ENCODE measurements at regions not wholly inside any gene's neighbourhood (a gene's known extent, or its start where the extent isn't known, plus 50 kb on each side); places are given as distances from the start of the nearest gene placed in this dataset.
"Not testable (repeated sequence)": the region's sequence is repeated elsewhere in the genome, so short reads cannot be mapped to it uniquely, and the experiment has no call there.

DNA sequence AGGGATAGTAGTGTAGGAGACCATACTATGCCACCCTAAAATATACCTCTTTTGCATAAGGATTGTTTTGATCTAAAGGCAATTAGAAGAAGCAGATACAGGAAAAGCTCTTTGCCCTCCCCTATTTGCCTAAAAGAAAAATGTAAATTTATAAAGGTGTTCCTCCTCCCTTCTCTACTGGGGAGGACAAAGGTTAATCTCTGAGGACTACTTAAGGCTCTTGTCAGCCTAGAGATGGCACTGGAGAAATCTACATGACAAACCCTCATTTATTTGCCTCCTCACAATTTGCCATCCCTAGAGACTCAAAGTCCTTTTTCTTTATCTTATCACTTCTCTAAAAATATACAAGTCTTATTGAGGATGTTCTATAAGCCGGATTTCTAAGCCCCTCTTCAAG, 1021.8 kb downstream of the STPG2 start:
- no peaks in the 10 kb centered on the region for H3K27me3 ChIP-seq (ENCODE audit: insufficient read depth, low read length)
- H3K9me3 ChIP-seq (ENCODE audit: control insufficient read depth in 1 of 2, low read length in 2 of 2) = no peaks in the 10 kb centered on the region
- no peak overlapping the region for H3K27ac ChIP-seq (ENCODE audit: low read depth, low read length)
- Mint-ChIP-seq H3K9me3 (peaks cover 0 to 16% (median 5%) of the 10 kb centered on the region in 8 donors), H3K4me3 (no peak overlapping the region), H3K27ac (no peak overlapping the region), H3K36me3 (no peaks in the 10 kb centered on the region), H3K4me1 (no peaks in the 10 kb centered on the region), H3K27me3 (no peaks in the 10 kb centered on the region)
- no peaks in the 10 kb centered on the region for H3K4me1 ChIP-seq (ENCODE audit: insufficient read depth, low read length)
- intact Hi-C loops (cut with micrococcal nuclease) = no loop called here
- DNase-seq = no peak
- ChIA-PET CTCF (ENCODE audit: partially characterized antibody) (no interaction called here), POLR2A (ENCODE audit: partially characterized antibody) (no interaction called here)
- no peak overlapping the region for H3K4me3 ChIP-seq (ENCODE audit: low read length in 2 of 2)
- no peaks in the 10 kb centered on the region for H3K36me3 ChIP-seq (ENCODE audit: insufficient read depth, low read length)

- Histone ChIP-seq H3K27me3 (ENCODE audit: insufficient read depth, low read length) (no peaks in the 10 kb centered on the region), H3K4me3 (ENCODE audit: low read length in 2 of 2) (no peak overlapping the region), H3K9me3 (ENCODE audit: control insufficient read depth in 1 of 2, low read length in 2 of 2) (no peaks in the 10 kb centered on the region), H3K27ac (ENCODE audit: low read depth, low read length) (no peak overlapping the region), H3K36me3 (ENCODE audit: insufficient read depth, low read length) (no peaks in the 10 kb centered on the region), H3K4me1 (ENCODE audit: insufficient read depth, low read length) (no peaks in the 10 kb centered on the region)
- Mint-ChIP-seq H3K4me3 (no peak overlapping the region), H3K9me3 (peaks cover 0 to 14% (median 4%) of the 10 kb centered on the region in 8 donors), H3K4me1 (no peaks in the 10 kb centered on the region), H3K27ac (no peak overlapping the region), H3K36me3 (no peaks in the 10 kb centered on the region), H3K27me3 (no peaks in the 10 kb centered on the region)
- DNase-seq = no peak
- POLR2A ChIA-PET (ENCODE audit: partially characterized antibody) = no interaction called here
- CTCF ChIA-PET (ENCODE audit: partially characterized antibody) = no interaction called here
- intact Hi-C loops (cut with micrococcal nuclease) = no loop called here
These were observed 1019.7 kb downstream of the STPG2 start for GRCh38 chr4:97123573-97123972.

GRCh38 chr4:97132435-97132834, 1010.8 kb downstream of the STPG2 start:
- intact Hi-C loops (cut with micrococcal nuclease) = no loop called here

DNA sequence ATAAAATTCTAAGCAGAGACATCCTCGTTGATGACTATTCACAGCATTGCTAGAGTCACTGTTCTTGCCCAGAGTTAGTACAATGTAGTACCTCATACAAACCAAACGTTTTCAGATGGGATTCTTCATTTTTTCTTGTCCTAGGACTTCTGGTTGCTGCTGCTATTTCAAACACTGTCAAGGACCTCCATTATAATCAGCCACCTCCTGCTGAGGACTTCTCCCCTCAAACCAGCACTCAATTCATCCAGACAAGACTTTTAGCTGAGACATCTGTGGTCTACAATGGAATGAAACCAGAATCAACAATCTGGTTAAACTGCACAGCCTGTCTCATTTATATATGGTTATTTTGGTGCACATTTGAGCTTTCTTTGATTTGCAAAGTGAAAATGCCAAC, 1008.8 kb downstream of the STPG2 start:
- no peak overlapping the region for H3K27ac Mint-ChIP-seq
- no peaks in the 10 kb centered on the region for H3K4me1 Mint-ChIP-seq
- H3K4me1 ChIP-seq (ENCODE audit: insufficient read depth, low read length) = no peaks in the 10 kb centered on the region
- CTCF ChIA-PET (ENCODE audit: partially characterized antibody) = no interaction called here
- no peak overlapping the region for H3K27ac ChIP-seq (ENCODE audit: low read depth, low read length)
- no peak overlapping the region for H3K4me3 ChIP-seq (ENCODE audit: low read length in 2 of 2)
- no peaks in the 10 kb centered on the region for H3K27me3 Mint-ChIP-seq
- peaks cover 4 to 11% (median 7%) of the 10 kb centered on the region in 8 donors for H3K9me3 Mint-ChIP-seq
- no peaks in the 10 kb centered on the region for H3K36me3 Mint-ChIP-seq
- no peaks in the 10 kb centered on the region for H3K27me3 ChIP-seq (ENCODE audit: insufficient read depth, low read length)
- no peak overlapping the region for H3K4me3 Mint-ChIP-seq
- H3K9me3 ChIP-seq (ENCODE audit: control insufficient read depth in 1 of 2, low read length in 2 of 2) = no peaks in the 10 kb centered on the region
- intact Hi-C loops (cut with micrococcal nuclease) = no loop called here
- H3K36me3 ChIP-seq (ENCODE audit: insufficient read depth, low read length) = no peaks in the 10 kb centered on the region
- DNase-seq = no peak
- POLR2A ChIA-PET (ENCODE audit: partially characterized antibody) = no interaction called here

More at GRCh38 chr4:97132435-97132834, 1010.8 kb downstream of the STPG2 start:
- Histone ChIP-seq H3K36me3 (ENCODE audit: insufficient read depth, low read length) (no peaks in the 10 kb centered on the region), H3K4me1 (ENCODE audit: insufficient read depth, low read length) (no peaks in the 10 kb centered on the region), H3K4me3 (ENCODE audit: low read length in 2 of 2) (no peak overlapping the region), H3K27ac (ENCODE audit: low read depth, low read length) (no peak overlapping the region), H3K9me3 (ENCODE audit: control insufficient read depth in 1 of 2, low read length in 2 of 2) (no peaks in the 10 kb centered on the region), H3K27me3 (ENCODE audit: insufficient read depth, low read length) (no peaks in the 10 kb centered on the region)
- no peaks in the 10 kb centered on the region for H3K4me1 Mint-ChIP-seq
- H3K36me3 Mint-ChIP-seq = no peaks in the 10 kb centered on the region
- peaks cover 0 to 4% (median 2%) of the 10 kb centered on the region in 8 donors for H3K9me3 Mint-ChIP-seq
- no peak overlapping the region for H3K27ac Mint-ChIP-seq
- H3K27me3 Mint-ChIP-seq = no peaks in the 10 kb centered on the region
- no peak overlapping the region for H3K4me3 Mint-ChIP-seq
- no peak for DNase-seq
- POLR2A ChIA-PET (ENCODE audit: partially characterized antibody) = no interaction called here
- CTCF ChIA-PET (ENCODE audit: partially characterized antibody) = no interaction called here

- POLR2A ChIA-PET (ENCODE audit: partially characterized antibody) = no interaction called here
- no peaks in the 10 kb centered on the region for H3K27me3 Mint-ChIP-seq
- CTCF ChIA-PET (ENCODE audit: partially characterized antibody) = no interaction called here
These were observed 1003.5 kb downstream of the STPG2 start for GRCh38 chr4:97139791-97140190.

GRCh38 chr4:97140545-97140944, 1002.7 kb downstream of the STPG2 start:
- Mint-ChIP-seq H3K9me3 (peaks cover 4 to 12% (median 10%) of the 10 kb centered on the region in 8 donors), H3K4me1 (no peaks in the 10 kb centered on the region), H3K27ac (no peak overlapping the region), H3K4me3 (no peak overlapping the region), H3K36me3 (no peaks in the 10 kb centered on the region), H3K27me3 (no peaks in the 10 kb centered on the region)
- Histone ChIP-seq H3K36me3 (ENCODE audit: insufficient read depth, low read length) (no peaks in the 10 kb centered on the region), H3K4me1 (ENCODE audit: insufficient read depth, low read length) (no peaks in the 10 kb centered on the region), H3K4me3 (ENCODE audit: low read length in 2 of 2) (no peak overlapping the region), H3K27me3 (ENCODE audit: insufficient read depth, low read length) (no peaks in the 10 kb centered on the region), H3K9me3 (ENCODE audit: control insufficient read depth in 1 of 2, low read length in 2 of 2) (no peaks in the 10 kb centered on the region), H3K27ac (ENCODE audit: low read depth, low read length) (no peak overlapping the region)
- intact Hi-C loops (cut with micrococcal nuclease) = no loop called here
- CTCF ChIA-PET (ENCODE audit: partially characterized antibody) = no interaction called here
- no peak for DNase-seq
- POLR2A ChIA-PET (ENCODE audit: partially characterized antibody) = no interaction called here

More at GRCh38 chr4:97139791-97140190, 1003.5 kb downstream of the STPG2 start:
- Mint-ChIP-seq H3K4me1 (no peaks in the 10 kb centered on the region), H3K9me3 (peaks cover 4 to 12% (median 10%) of the 10 kb centered on the region in 8 donors), H3K27ac (no peak overlapping the region), H3K4me3 (peak overlapping the region in 1 of 8 donors; percentile 2), H3K36me3 (no peaks in the 10 kb centered on the region)
- no peaks in the 10 kb centered on the region for H3K9me3 ChIP-seq (ENCODE audit: control insufficient read depth in 1 of 2, low read length in 2 of 2)
- H3K4me1 ChIP-seq (ENCODE audit: insufficient read depth, low read length) = no peaks in the 10 kb centered on the region
- H3K27ac ChIP-seq (ENCODE audit: low read depth, low read length) = no peak overlapping the region
- intact Hi-C loops (cut with micrococcal nuclease) = no loop called here
- DNase-seq = no peak
- H3K4me3 ChIP-seq (ENCODE audit: low read length in 2 of 2) = no peak overlapping the region
- no peaks in the 10 kb centered on the region for H3K36me3 ChIP-seq (ENCODE audit: insufficient read depth, low read length)
- no peaks in the 10 kb centered on the region for H3K27me3 ChIP-seq (ENCODE audit: insufficient read depth, low read length)

GRCh38 chr4:97141332-97141731, 1001.9 kb downstream of the STPG2 start:
- H3K4me1 Mint-ChIP-seq; H3K4me3 ChIP-seq (ENCODE audit: low read length in 2 of 2); H3K27ac Mint-ChIP-seq; H3K4me1 ChIP-seq (ENCODE audit: insufficient read depth, low read length); POLR2A ChIA-PET (ENCODE audit: partially characterized antibody); H3K4me3 Mint-ChIP-seq; intact Hi-C loops (cut with micrococcal nuclease); H3K27me3 ChIP-seq (ENCODE audit: insufficient read depth, low read length); H3K36me3 ChIP-seq (ENCODE audit: insufficient read depth, low read length); H3K36me3 Mint-ChIP-seq; DNase-seq; CTCF ChIA-PET (ENCODE audit: partially characterized antibody); H3K9me3 ChIP-seq (ENCODE audit: control insufficient read depth in 1 of 2, low read length in 2 of 2); H3K27ac ChIP-seq (ENCODE audit: low read depth, low read length); H3K27me3 Mint-ChIP-seq: not testable (repeated sequence)
- H3K9me3 Mint-ChIP-seq = peaks cover 4 to 12% (median 10%) of the 10 kb centered on the region in 8 donors

DNA sequence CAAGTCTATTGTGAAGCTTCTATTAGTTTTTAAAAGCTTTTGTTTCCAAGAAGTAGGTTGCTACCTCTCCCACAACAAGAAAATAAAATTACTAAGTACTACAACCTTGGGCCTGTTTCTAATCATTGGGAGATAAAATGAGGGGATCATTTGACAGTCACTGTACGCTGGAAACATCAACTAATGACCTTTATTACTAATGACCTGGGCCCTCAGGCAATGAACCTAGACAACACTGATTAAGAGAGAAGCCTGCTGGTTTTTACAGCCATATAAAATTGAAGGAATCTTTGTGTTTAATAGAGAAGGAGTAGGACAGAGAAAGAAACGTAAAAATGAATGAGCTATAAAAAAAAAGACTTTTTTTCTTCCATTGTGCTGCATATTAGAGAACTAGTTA, 1000.9 kb downstream of the STPG2 start:
- Mint-ChIP-seq H3K4me1 (no peaks in the 10 kb centered on the region), H3K36me3 (no peaks in the 10 kb centered on the region), H3K9me3 (peaks cover 2 to 12% (median 9%) of the 10 kb centered on the region in 8 donors), H3K27ac (no peak overlapping the region), H3K27me3 (no peaks in the 10 kb centered on the region), H3K4me3 (no peak overlapping the region)
- Histone ChIP-seq H3K9me3 (ENCODE audit: control insufficient read depth in 1 of 2, low read length in 2 of 2) (no peaks in the 10 kb centered on the region), H3K4me3 (ENCODE audit: low read length in 2 of 2) (no peak overlapping the region), H3K36me3 (ENCODE audit: insufficient read depth, low read length) (no peaks in the 10 kb centered on the region), H3K27me3 (ENCODE audit: insufficient read depth, low read length) (no peaks in the 10 kb centered on the region), H3K27ac (ENCODE audit: low read depth, low read length) (no peak overlapping the region), H3K4me1 (ENCODE audit: insufficient read depth, low read length) (no peaks in the 10 kb centered on the region)
- CTCF ChIA-PET (ENCODE audit: partially characterized antibody) = no interaction called here
- POLR2A ChIA-PET (ENCODE audit: partially characterized antibody) = no interaction called here
- DNase-seq = no peak
- intact Hi-C loops (cut with micrococcal nuclease) = no loop called here

All from CD4-positive, alpha-beta memory T cell (primary cell).